HepG2 (cell line): ENCODE measurements at regions not wholly inside any gene's neighbourhood (a gene's known extent, or its start where the extent isn't known, plus 50 kb on each side); places are given as distances from the start of the nearest gene placed in this dataset.

ENCODE experiments used
- AGO2 ChIP-seq: fragments of 200-400 bp; formaldehyde crosslinking; optimal IDR thresholded peaks from 2 replicates; pipeline ENCODE3; 2017; ENCODE audit warnings: mild to moderate bottlenecking, low read depth, low read length, moderate library complexity
- CERS6 ChIP-seq: sonication (generic); formaldehyde crosslinking; IDR thresholded peaks from 2 replicates; pipeline ENCODE4 v1.5.0; 2020; ENCODE audit warnings: missing genetic modification reagents
- CHD4 ChIP-seq: fragments of 200-600 bp; sonication (generic); IDR thresholded peaks from 2 replicates; pipeline ENCODE4 v1.7.0; 2017; ENCODE audit warnings: mild to moderate bottlenecking, low read length, borderline replicate concordance
- ELF3 ChIP-seq: IDR thresholded peaks from 2 replicates; pipeline ENCODE4 v1.6.1; 2016; ENCODE audit warnings: missing genetic modification reagents, missing compliant biosample characterization
- NRL ChIP-seq: sonication (generic); formaldehyde crosslinking; IDR thresholded peaks from 2 replicates; pipeline ENCODE4 v1.5.0; 2020; ENCODE audit warnings: missing genetic modification reagents, mild to moderate bottlenecking, moderate library complexity, borderline replicate concordance
- U2AF2 ChIP-seq: fragments of 200-400 bp; formaldehyde crosslinking; IDR thresholded peaks from 2 replicates; pipeline ENCODE4 v1.6.1; 2017; ENCODE audit warnings: low read depth, mild to moderate bottlenecking, low read length
- ZBTB38 ChIP-seq: sonication (generic); formaldehyde crosslinking; IDR thresholded peaks from 2 replicates; pipeline ENCODE4 v1.5.1; 2020; ENCODE audit warnings: mild to moderate bottlenecking, missing genetic modification reagents
- ZBTB49 ChIP-seq: sonication (generic); formaldehyde crosslinking; IDR thresholded peaks from 2 replicates; pipeline ENCODE4 v1.4.0; 2020; ENCODE audit warnings: missing genetic modification reagents, borderline replicate concordance
- ZHX2 ChIP-seq, 2 experiments: sonication (generic) in 1 of 2; formaldehyde crosslinking in 1 of 2; IDR thresholded peaks; 2 replicates each; pipeline versions ENCODE4 v1.6.1 to v1.9.0; 2014 to 2022; ENCODE audit warnings: antibody characterized with exemption in 1 of 2, borderline replicate concordance in 1 of 2, inconsistent platforms in 1 of 2, low read depth in 1 of 2, missing genetic modification reagents in 1 of 2
- ZKSCAN5 ChIP-seq: sonication (generic); formaldehyde crosslinking; IDR thresholded peaks from 2 replicates; pipeline ENCODE4 v1.5.1; 2020; ENCODE audit warnings: mild to moderate bottlenecking, missing genetic modification reagents
- ZNF607 ChIP-seq: sonication (generic); formaldehyde crosslinking; IDR thresholded peaks from 2 replicates; pipeline ENCODE4 v1.5.1; 2020; ENCODE audit warnings: missing genetic modification reagents, mild to moderate bottlenecking, borderline replicate concordance
- TF ChIP-seq, protein P1 (sequence below), 2 experiments: IDR thresholded peaks; 2 replicates each; pipeline ENCODE4 v1.6.1; 2011 to 2012; ENCODE audit warnings: low read length in 2 of 2, borderline replicate concordance in 1 of 2, low read depth in 1 of 2, mild to moderate bottlenecking in 1 of 2, moderate library complexity in 1 of 2

- TF ChIP-seq ZHX2 (IDR thresholded peaks at IDR 0.05; ENCODE audit: low read depth) (no peak), ZHX2 (CRISPR knock-in tag; IDR thresholded peaks at IDR 0.05; ENCODE audit: borderline replicate concordance) (no peak), CHD4 (no peak), NRL (CRISPR knock-in tag) (0 out of 2 replicates have a peak, but pooled peaks have one; percentile 16), U2AF2 (0 out of 2 replicates have a peak, but pooled peaks have one; percentile 61), ZNF607 (CRISPR knock-in tag) (no peak), CERS6 (CRISPR knock-in tag) (no peak), ZKSCAN5 (CRISPR knock-in tag) (no peak), ZBTB49 (CRISPR knock-in tag) (no peak), ELF3 (CRISPR knock-in tag) (no peak), AGO2 (peak; percentile 40), ZBTB38 (CRISPR knock-in tag) (peak; percentile 30; the same call in 1 of the 2 replicates)
- TF ChIP-seq, protein P1, sequence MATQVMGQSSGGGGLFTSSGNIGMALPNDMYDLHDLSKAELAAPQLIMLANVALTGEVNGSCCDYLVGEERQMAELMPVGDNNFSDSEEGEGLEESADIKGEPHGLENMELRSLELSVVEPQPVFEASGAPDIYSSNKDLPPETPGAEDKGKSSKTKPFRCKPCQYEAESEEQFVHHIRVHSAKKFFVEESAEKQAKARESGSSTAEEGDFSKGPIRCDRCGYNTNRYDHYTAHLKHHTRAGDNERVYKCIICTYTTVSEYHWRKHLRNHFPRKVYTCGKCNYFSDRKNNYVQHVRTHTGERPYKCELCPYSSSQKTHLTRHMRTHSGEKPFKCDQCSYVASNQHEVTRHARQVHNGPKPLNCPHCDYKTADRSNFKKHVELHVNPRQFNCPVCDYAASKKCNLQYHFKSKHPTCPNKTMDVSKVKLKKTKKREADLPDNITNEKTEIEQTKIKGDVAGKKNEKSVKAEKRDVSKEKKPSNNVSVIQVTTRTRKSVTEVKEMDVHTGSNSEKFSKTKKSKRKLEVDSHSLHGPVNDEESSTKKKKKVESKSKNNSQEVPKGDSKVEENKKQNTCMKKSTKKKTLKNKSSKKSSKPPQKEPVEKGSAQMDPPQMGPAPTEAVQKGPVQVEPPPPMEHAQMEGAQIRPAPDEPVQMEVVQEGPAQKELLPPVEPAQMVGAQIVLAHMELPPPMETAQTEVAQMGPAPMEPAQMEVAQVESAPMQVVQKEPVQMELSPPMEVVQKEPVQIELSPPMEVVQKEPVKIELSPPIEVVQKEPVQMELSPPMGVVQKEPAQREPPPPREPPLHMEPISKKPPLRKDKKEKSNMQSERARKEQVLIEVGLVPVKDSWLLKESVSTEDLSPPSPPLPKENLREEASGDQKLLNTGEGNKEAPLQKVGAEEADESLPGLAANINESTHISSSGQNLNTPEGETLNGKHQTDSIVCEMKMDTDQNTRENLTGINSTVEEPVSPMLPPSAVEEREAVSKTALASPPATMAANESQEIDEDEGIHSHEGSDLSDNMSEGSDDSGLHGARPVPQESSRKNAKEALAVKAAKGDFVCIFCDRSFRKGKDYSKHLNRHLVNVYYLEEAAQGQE (IDR thresholded peaks at IDR 0.05; ENCODE audit: borderline replicate concordance in 1 of 2, low read depth in 1 of 2, low read length in 2 of 2): no peak
These were observed 82.2 kb upstream of the ARL4D start (continued) for GRCh38 chr17:43316522-43317142.
